Effector CD8-positive, alpha-beta T cell (primary cell): ENCODE measurements at regions not wholly inside any gene's neighbourhood (a gene's known extent, or its start where the extent isn't known, plus 50 kb on each side); places are given as distances from the start of the nearest gene placed in this dataset.

Experiments
- DNase-seq: peaks from one replicate; lab custom pipeline; 2025; lab: John Stamatoyannopoulos, UW

- no peak for DNase-seq
Measured at GRCh38 chr7:131183611-131184119, 144.0 kb upstream of the MKLN1 start.

DNA sequence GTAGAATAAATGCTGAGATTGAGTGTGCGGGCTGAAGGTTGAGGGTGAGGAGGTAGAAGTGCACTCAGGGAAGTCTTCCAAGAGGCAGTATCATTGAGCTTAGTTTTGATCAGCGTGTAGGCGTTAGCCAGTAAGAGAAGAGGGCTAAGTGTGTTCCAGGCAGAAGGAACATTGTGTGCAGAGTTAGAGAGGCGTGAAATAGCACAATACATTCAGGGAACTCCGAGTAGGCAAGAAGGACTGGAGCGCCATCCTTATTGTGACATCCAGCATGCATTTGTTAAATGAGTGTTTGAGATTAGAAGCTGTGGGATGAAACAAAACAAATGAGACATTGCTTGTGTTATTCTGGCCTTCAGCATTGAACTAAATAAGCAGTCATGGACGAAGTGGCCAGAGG lies 140.9 kb upstream of the MKLN1 start:
- DNase-seq: no peak

DNA sequence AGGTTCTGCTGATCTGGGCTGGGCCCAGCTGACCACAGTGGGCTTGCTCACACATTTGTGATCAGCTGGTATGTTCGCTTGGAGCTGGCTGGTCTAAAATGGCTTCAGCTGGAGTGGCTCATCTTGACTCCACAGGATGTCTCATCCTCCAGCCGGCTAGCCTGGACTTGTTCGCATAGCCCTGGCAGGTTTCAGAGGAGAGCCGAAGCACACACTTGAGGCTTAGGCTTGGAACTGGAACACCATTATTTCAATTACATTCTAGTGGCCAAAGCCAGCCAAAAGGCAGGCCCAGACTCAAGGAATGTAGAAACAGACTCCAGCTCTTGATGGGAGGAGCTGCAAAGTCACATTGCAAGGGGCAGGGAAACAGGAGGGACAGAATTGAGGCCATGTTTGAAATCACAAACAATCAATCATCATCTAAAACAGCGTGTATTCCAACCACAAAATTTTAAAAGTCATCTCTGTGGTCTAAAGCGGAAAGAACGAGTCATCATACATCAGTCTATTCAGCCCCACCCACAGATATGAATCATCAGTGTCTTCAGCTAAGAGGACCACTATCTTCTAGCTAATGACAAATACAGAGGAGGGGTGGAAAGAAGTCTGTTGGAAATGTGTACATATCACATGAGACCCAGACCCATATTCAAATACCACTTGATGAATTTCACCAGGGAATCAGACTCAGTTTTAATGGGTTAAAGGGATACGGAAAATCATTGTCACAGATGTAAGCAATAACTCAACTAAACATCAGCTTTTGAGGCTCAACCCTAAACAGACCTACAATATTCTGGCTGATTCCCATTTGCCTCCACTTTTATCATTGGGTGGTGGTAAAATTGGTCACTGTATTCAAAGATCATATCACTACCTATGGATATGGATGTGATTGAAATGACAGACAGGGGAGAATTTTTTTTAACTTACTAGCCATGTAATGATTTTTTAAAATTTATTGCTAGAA lies 139.0 kb upstream of the MKLN1 start:
- DNase-seq: no peak

DNA sequence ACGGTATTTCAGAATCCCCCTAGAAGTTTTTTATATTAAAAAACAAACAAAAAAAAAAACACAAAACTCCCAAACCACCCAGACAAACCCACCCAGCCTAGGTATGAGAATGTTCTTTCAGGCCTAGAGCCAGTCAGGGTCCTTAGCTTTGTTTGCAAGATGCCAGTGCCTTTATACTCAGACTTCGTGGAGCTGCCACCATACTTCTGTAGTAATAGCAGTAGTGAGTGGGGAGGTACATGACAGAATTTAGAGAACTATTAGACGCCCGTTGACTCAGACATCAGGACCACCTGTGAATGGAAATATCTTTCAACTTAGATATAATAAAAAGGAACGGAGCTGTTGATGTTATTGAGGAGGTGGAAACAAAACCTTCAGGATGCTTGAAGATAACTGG lies 138.2 kb upstream of the MKLN1 start:
- DNase-seq: no peak

DNA sequence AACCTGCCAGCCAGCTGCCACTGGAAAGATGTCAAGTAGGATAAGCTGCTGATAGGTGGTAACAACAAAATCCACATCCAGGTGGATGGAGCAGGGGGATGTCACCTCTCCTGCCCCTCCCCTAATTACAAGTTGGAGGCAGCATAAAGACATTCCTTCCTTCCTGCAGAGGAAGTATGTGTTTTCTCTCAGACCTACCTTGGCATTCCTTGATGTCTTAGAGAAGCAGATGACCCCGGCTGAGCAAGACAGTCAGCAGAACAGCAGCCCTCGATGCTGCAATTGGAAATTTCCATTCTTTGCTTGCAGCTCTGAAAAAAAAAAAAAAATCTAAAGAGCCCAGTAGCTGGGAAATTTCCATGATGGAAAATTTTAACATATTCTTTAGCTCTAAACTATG lies 137.5 kb upstream of the MKLN1 start:
- no peak for DNase-seq

- no peak for DNase-seq
Measured at GRCh38 chr7:131190581-131190980, 137.1 kb upstream of the MKLN1 start.

DNA sequence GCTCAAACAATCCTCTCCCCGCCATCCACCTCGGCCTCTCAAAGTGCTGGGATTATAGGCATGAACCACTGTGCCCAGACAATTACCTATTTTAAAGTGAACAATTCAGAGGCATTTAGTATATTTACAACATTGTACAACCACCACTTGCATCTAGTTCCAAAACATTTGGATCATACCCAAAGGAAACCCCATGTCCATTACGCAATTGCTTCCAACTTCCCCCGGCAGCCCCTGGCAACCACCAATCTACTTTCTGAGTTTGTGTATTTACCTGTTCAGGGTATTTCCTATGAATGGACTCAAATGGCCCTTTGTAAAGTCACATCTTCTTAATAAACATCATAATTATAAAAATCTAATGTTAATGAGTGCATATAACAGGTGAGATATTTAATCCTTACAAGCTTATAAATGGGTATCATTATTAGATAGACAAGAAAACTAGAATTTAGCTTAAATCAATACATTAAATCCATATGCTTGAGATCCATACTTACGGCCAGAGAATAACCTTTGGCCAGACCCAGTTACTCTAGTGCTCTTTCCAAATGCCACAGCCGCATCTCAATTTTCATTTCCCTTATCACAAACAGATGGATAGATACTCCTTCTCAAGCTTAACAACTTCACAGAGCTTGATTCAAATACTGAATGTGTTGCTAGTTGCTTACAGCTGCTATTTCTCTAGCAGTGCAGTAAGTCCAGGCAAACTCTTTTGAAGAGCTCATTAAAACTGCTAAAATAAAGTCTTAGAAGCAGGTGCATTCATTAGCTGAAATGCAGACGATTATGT lies 133.4 kb upstream of the MKLN1 start:
- no peak for DNase-seq

GRCh38 chr7:131196803-131197202 lies 130.9 kb upstream of the MKLN1 start:
- DNase-seq: no peak

DNA sequence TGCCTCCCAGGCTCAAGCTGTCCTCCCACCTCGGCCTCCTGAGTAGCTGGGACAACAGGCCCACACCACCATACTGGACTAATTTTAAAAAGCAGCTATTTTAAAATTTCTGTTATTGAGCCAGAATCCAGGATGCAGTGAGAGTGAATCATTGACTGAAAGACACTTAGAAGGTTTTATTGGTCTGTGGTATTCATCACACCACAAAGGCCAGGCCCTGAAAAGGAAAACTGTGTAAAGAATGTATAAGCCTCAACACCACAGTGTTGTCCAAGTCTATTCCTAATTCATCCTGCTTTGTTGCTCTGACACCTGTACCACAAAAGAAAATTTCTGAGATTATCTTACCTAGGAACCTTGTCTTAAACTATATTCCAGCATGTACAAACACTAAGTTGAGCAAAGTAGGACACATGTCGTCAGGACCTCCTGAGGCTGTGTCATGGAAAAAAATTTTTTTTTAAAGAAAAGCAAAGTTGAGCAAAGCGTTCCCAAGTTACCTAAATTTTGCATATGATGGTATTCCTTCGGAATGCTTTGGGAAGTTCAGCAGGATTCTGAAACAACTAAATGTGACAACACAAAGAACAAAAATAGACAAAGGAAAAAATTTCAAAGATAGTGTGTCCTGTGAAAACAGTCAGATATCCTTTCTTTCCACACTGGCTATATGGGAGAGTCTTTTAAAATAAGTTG lies 129.6 kb upstream of the MKLN1 start:
- no peak for DNase-seq

DNA sequence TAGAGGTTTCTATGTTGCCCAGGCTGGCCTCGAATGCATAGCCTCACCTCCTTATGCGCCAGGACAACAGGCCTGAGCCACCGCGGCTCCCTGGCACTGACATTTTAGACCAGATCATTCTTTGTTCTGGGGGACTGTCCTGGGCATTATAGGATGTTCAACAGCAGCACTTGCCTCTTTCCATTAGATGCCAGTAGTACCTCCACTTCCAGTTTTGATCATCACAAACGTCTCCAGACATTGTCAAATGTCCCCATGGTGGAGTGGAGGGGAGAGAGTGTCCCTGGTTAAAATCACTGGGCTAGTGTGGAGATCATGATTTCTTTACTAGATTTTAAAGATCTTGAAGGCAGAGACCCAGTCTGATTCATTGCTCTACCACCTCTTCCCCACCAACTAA lies 125.2 kb upstream of the MKLN1 start:
- no peak for DNase-seq

DNA sequence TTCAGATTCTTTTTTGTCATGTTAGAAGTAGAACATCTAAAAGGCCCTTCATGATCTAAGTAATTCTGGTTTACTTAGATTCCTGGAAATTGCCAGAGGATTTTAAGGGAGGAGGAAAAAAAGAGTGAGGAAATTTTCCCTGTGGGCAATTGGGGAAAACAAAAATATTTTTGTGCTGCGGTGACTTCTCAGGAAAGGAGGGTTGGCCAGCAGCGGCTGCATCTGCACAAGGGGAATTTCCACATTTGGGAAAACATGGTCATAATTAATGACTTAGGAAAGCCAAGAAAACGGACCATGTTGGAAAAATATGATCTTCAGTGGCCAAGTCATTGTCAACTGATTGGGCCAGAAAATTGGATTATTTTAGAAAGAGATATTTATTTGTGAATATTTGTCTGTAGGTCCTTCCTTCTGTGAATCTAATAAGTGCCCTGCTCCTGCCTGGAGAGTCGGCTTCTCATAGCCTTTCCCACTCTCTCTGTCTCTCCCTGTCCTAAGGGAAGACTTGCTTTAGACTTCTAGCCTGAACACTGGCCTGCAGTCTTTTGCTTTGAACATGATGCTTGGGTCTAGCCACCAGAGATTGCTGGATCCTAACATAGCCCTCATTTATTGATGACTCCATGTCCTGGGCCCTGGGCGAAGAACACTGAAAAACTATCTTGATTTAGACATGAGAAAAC lies 124.2 kb upstream of the MKLN1 start:
- no peak for DNase-seq

DNA sequence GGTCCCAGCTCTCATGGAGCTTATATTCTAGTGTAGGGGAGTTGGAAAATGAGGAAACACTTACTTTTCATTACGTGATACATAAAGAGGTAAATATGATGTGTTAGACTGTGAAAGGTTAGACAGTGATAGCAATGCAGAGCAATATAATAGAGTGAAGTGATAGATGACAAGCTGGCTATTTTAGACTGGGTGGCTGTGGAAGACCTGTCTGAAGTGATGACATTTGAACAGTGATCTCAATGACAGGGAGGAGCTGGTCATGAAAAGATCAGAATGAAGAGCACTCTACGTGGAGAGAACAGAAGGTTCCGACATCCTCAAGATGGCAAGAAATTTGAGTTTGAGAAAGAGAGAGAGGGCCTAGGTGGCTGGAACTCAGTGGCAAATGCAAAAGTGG lies 118.9 kb upstream of the MKLN1 start:
- DNase-seq: no peak

DNA sequence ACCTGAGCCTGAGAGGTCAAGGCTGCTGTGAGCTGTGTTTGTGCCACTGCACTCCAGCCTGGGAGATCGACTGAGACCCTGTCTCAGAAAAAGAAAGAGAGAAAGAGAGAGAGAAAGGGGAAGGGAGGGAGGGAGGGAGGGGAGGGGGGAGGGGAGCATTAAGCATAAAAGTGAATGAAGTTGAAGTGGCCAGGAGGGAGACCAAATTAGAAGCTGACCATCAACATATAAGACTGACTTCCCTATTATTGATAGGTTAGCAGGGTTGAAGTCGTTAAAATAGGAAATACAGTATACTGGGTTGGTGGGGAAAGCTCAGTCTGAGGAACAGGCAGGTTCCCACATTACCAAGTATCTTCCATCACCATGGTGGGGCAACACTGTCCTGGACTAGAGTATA lies 117.1 kb upstream of the MKLN1 start:
- DNase-seq: no peak

DNA sequence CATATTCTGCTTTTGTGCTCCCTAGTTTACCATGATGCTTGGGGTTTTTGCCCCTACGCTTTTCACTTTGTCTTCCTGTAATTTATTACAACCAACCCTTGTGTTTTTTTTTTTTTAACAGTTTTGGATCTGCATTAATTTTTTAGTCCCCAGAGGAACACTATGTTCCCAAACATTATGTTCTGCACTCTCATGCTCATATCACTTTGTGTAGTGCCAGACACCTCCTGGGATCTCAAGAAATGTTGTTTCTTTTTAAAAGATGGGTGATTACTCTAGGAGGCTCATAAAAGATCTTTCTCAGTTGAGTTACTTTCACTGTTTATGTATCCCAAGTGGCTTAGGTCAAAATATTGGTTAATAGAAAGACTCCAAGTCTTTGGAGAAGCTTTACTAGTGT lies 116.2 kb upstream of the MKLN1 start:
- no peak for DNase-seq

DNA sequence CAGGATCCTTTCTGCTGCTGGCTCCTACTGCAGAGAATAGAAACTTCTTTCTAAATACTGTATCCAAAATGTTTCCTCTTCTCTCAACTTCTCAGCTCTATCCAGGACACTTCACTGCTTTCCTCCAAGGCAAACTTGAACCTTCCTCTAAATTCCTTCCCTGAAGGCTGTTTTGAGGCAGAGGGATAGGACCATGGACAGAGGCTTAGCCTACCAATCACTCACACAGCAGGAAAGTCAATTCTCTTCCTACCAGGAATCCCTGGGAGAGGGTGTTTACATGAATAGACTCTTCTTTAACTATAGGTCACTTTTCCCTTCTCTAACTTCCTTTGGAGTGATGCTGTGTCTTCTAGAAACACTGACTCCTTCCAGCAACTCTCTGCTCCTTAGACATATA lies 115.6 kb upstream of the MKLN1 start:
- no peak for DNase-seq

GRCh38 chr7:131218727-131219128 lies 108.9 kb upstream of the MKLN1 start:
- no peak for DNase-seq

DNA sequence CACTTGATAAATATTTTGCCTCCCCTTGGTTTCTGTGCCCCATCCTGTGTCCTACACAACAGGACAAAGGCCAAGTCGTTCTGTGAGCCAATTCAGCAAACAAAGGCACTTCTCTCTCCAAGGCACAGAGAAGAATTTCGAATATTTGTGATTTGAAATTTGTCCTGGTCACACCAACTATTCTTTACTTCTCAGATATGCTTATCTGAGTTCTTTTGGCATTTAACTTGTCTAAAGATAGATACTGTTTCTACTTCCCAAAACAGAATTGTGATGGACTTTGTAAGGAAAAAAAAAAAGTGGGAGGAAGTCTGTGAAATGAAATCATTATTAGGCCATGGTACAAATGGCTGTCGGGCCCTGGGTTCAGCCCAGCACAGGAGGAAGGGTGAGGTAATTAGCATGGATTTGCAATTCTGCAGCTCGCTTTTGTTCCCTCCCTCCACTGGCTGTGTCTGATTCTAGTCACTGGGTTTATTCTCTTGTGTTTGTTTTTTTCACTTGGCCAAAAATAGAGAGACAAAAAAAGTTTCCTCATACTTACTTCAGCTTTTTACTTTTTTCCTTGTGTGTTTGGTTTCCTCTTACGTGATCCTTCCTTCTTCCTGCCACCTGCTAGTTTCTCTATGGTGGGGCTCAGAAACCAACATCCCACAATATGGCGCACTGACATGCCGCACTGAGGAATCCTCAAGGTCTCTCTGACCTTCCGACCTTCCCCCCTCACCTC lies 108.2 kb upstream of the MKLN1 start:
- no peak for DNase-seq

DNA sequence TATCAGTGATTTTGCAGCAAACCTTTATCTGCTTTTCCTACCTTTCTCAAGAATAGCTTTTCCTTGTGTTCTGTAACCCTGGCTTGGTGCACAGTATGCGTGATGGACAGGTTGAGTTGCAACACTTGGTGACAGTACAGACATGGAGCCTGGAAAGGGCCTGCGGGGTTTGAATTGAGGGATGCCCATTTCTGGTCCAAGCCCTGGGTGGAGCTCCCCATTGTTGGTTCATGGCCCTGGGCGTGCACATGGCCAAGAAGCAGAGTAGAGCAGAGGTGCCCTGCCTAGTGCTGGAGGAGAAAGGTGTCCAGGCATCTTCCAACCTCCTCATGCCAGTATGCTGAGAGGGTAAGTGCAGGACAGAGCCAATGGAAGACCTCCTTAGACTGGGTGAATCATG lies 106.6 kb upstream of the MKLN1 start:
- no peak for DNase-seq

- no peak for DNase-seq
Measured at GRCh38 chr7:131222171-131222570, 105.5 kb upstream of the MKLN1 start.

DNA sequence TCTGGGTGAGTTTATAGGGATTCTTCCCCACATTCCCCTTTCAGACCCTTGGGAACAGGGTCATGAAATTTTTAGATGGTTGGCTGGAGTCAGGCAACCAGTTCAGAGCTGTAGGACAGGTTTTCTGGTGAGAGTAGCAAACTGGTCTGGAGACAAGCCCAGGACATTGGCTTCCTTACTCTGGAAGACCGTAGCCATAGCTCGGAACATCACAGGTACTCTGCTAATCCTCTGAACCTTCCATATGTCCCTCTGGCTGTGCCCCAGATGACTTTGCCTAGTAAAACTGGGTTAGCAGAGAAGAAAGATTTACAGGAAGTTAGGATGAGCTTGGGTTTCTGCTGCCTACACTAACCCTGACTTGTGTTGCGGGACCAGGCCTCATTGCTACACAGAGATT lies 104.5 kb upstream of the MKLN1 start:
- no peak for DNase-seq

DNA sequence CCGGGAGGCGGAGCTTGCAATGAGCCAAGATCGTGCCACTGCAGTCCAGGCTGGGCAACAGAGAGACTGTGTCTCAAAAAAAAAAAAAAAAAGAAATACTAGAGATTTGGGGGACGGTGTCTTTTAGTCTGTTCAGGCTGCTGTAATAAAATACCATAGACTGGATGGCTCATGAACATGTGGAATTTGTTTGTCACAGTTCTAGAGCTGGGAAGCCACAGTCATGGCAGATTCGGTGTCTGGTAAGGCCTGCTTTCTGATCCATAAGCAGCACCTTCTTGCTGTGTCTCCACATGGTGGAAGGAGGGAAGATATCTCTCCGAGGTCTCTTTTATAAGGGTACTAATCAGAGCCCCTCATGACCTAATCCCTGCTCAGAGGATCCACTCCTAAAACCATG lies 102.7 kb upstream of the MKLN1 start:
- DNase-seq: no peak
